IPS-18a (cell line): ENCODE measurements at regions not wholly inside any gene's neighbourhood (a gene's known extent, or its start where the extent isn't known, plus 50 kb on each side); places are given as distances from the start of the nearest gene placed in this dataset.

Experiments used
- H3K27ac ChIP-seq: one replicate; pipeline ENCODE4 v1.5.1; 2013; ENCODE audit warnings: low read length
- H3K27me3 ChIP-seq: one replicate; pipeline ENCODE4 v1.6.1; 2013; ENCODE audit warnings: mild to moderate bottlenecking, low read length; ENCODE audit not compliant: control insufficient read depth, insufficient read depth
- H3K36me3 ChIP-seq: one replicate; pipeline ENCODE4 v1.6.1; 2013; ENCODE audit warnings: low read depth, low read length; ENCODE audit not compliant: control insufficient read depth
- H3K4me1 ChIP-seq: one replicate; pipeline ENCODE4 v1.6.1; 2013; ENCODE audit warnings: low read depth, low read length; ENCODE audit not compliant: control insufficient read depth
- H3K4me3 ChIP-seq: one replicate; pipeline ENCODE4 v1.5.1; 2013; ENCODE audit warnings: low read length
- H3K9ac ChIP-seq: one replicate; pipeline ENCODE4 v1.6.1; 2013; ENCODE audit warnings: mild to moderate bottlenecking, low read length, moderate library complexity
- H3K9me3 ChIP-seq: one replicate; pipeline ENCODE4 v1.6.1; 2013; ENCODE audit warnings: low read depth, low read length; ENCODE audit not compliant: control insufficient read depth

DNA sequence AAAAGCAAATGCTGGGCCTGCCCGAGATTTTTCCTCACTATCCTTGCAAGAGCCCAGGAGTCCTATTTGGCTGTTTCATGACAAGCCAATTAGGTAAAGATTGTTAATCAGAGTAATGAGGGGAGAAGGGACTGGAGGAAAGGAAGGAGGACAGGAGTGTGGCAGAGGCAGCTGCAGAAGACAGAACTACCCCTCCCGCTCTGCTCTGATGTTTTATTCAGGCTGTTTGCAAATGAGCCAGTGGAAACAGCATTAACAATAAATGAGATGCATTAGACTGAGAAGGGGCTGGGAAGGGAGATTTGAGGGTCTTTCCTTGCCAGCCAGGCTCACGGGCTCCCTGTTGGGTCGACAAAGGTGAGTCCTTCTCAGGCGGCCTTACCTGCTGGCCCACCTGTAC, 421.0 kb upstream of the CCDC196 start:
- Histone ChIP-seq H3K9me3 (no peaks in the 10 kb centered on the region), H3K4me3 (no peak overlapping the region), H3K36me3 (no peaks in the 10 kb centered on the region), H3K27me3 (no peaks in the 10 kb centered on the region), H3K27ac (no peak overlapping the region), H3K4me1 (peaks cover 13% of the 10 kb centered on the region), H3K9ac (no peak overlapping the region)

DNA sequence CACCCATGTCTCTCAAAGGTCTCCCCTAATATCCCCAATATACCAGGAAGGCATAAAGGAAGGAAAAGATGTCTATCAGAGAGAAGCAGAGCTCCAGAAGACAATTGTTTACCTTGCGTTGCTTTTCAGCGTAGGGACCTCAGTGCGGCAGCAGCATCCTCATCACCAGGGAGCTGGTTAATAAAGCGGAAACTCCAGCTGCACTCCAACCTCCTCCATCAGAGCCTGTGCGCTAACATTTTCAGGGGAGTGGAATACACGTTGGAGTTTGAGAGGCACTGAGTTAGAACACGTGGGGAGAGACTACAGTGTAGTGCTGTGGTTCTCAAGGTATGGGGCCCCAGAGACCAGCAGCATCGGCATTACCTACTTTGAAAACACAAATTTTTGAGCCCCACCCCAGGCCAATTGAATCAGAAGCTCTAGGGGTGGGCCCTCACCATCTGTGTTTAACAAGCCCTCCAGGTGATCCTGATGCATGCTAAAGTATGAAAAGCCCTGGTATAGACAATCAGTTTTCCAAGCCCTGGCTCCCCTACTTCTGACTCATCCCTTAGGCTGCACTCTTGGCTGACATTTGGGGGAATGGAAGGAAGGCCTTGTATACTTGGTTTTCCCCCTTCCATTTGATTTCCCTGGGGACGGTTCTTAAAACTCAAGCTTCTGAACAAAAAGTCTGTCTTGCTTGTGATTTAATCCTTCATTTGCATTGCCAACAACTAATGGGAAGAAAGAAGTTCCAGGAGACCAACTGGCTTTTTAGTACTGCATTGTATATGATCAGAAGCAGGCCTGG, 419.0 kb upstream of the CCDC196 start:
- no peaks in the 10 kb centered on the region for H3K36me3 ChIP-seq
- H3K9me3 ChIP-seq, result no peaks in the 10 kb centered on the region
- H3K9ac ChIP-seq, result no peak overlapping the region
- H3K27ac ChIP-seq, result no peak overlapping the region
- peaks cover 13% of the 10 kb centered on the region for H3K4me1 ChIP-seq
- H3K27me3 ChIP-seq, result no peaks in the 10 kb centered on the region
- no peak overlapping the region for H3K4me3 ChIP-seq

DNA sequence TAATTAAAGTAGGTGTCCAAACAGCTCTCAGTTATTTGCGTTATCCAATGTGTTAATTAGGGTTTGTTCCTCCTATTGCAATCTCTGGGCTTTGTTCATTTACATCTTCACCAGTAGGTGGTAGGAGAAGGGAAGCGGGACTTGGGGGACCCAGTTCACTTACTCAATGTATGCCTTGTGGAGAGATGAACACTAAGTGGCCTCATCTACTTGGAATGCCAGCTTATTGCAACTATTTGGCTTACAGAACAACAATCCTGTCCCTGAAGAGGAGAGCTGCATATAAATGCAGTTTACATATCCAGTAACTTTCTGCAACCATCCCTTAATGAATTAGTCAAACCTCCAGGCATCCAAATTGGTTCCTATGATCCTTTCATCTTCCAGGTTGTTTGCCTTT, 417.1 kb upstream of the CCDC196 start:
- H3K9me3 ChIP-seq, result no peaks in the 10 kb centered on the region
- no peaks in the 10 kb centered on the region for H3K27me3 ChIP-seq
- no peaks in the 10 kb centered on the region for H3K36me3 ChIP-seq
- H3K27ac ChIP-seq, result no peak overlapping the region
- no peak overlapping the region for H3K4me3 ChIP-seq
- peaks cover 13% of the 10 kb centered on the region for H3K4me1 ChIP-seq
- no peak overlapping the region for H3K9ac ChIP-seq

DNA sequence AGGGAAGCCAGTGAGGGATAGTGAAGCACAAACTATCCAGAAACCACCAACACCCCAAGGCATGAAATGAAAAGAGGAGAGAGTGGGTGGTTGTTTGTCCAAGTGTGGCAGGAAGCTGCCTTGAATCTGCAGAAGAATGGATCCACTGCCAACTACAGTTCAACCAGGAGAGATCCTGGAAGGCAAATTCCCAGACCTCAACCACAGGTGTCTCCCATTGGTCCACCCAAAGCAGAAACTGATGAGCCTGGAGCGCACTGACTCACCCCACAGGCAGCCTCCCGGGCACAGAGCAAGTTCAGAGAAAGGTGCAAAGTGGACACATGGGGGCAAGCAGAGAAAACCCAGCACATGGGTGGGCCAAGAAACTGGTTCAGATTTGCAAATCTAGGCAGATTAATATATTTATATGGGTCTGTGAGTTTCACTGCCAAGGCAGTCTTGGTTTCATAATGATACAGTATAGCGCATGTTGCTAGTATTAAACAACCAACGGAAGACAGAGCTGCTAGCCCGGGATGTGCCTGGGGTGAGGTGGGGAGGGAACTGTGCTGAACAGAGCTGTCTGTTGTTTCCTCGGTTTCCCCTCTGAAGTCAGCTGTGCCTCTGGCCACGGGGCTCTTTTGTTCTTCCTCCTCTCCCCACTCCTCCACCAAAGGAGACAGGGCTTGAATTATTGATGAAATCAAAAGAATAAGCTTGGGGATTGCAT, 416.2 kb upstream of the CCDC196 start:
- Histone ChIP-seq H3K9ac (no peak overlapping the region), H3K27me3 (no peaks in the 10 kb centered on the region), H3K36me3 (no peaks in the 10 kb centered on the region), H3K4me1 (peaks cover 10% of the 10 kb centered on the region), H3K4me3 (no peak overlapping the region), H3K9me3 (no peaks in the 10 kb centered on the region), H3K27ac (no peak overlapping the region)

DNA sequence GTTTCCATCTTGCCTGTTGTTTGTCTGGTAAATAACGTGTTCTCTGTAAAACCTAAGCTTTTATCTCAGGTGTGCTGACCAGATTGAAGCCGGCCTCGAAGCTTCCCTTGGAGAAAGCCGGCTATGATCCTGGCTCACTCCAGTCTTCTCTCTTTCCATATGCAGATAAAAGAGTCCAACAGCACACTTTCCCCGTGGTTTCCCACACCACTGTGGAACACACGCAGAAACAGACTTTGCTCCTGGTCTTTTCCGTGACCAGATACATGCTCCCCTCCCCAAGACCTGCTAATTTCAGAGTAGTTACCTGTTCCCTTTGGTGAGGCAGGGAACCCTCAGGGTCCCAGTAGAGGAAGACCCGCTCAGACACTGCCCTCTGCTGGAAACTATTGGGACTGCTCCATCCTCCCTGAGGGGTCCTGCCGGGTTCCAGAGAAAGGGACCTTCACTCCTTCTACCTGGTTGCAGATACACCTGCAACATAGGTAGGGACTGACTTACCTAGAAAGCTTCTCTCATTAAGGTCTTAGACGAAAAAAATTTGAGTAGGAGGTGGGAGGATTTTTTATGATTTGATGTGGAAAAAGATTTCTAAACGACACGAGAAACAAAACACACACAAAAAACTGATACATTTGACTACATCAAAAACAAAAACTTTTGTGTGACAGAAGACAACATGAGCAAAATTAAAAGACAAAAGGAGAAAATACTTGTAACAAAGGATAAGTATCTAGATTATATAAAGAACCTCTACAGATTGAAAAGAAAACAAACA, 415.4 kb upstream of the CCDC196 start:
- Histone ChIP-seq H3K36me3 (no peaks in the 10 kb centered on the region), H3K27me3 (no peaks in the 10 kb centered on the region), H3K4me3 (no peak overlapping the region), H3K9ac (no peak overlapping the region), H3K4me1 (peaks cover 6% of the 10 kb centered on the region), H3K9me3 (no peaks in the 10 kb centered on the region), H3K27ac (no peak overlapping the region)

DNA sequence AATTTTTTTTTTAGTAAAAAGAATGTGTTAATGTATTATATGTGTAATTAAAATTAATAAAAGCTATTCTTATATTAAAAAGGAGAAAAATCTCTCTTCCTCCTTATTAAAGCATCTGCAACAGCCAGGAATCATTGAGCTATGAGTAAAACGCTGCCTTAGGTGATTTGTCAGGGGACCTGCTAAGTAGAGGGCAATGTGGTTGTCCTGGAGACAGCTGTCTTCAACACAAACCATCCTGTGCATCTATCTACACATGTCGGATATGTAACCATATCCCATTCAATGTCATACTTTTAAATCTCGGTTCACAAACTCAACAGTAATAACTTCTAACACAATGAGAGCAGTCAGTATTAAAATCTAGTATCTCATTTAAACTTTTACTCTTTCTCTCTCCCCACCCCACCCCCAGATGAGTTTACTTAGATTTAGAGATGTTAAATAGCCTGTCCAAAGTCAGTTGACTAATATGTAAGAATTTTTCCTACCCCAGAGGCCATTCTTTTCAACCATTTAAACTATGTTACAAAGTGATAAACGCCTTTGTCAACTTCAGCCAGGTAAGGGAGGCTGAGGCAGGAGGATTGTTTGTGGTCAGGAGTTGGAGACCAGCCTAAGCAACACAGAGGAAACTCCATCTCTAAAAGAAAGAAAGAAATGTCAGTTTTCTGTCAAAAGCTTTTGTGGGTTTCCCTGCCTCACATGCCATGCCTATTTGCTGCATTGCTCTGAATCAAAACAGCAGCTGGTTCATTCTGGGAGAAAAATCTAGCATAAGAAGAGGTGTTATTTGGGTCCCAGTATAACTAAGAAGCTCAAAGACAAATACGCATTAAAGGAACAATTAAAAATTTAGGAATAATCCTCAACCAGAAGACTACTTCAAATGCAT, 413.7 kb upstream of the CCDC196 start:
- Histone ChIP-seq H3K4me3 (no peak overlapping the region), H3K36me3 (no peaks in the 10 kb centered on the region), H3K27me3 (no peaks in the 10 kb centered on the region), H3K9ac (no peak overlapping the region), H3K27ac (no peak overlapping the region), H3K4me1 (peaks cover 2% of the 10 kb centered on the region), H3K9me3 (no peaks in the 10 kb centered on the region)

DNA sequence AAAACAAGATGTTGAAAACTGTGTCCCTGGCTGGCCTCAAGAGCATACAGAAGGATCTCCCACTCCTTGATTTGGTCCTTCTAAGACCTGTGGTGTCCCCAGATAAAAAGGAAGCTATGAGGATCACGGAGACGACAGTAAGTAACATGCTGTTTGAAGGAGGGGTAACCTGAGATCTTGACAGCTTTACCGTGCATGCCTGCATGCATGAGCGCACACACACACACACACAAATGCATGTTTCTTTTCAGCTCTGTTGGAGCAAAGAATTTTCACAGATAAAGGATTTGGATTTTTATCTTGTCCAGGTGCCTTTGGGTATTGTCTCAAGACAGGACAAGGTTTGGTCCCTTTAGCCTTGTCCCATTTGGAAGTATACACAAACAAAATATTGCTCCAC, 411.6 kb upstream of the CCDC196 start:
- Histone ChIP-seq H3K36me3 (no peaks in the 10 kb centered on the region), H3K4me3 (no peak overlapping the region), H3K27me3 (no peaks in the 10 kb centered on the region), H3K27ac (no peak overlapping the region), H3K4me1 (no peaks in the 10 kb centered on the region), H3K9ac (no peak overlapping the region), H3K9me3 (no peaks in the 10 kb centered on the region)

DNA sequence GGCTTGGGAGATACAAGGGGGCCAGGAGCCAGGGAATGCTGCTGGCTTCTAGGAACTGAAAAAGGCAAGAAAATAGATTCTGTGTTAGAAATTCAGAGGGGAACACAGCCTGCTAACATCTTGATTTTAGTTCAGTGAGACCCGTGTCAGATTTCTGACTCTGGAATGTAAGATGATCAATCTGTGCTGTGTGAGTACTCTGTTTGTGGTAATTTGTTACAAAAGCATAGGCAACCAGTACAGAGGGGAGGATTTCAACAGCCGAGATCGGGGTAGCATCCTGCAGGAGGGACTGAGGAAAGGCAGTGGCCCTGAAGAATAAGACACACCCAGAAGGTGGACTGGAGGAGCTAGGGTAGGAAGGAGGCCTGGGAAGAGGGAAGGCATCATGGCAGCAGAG, 410.0 kb upstream of the CCDC196 start:
- Histone ChIP-seq H3K36me3 (no peaks in the 10 kb centered on the region), H3K4me1 (no peaks in the 10 kb centered on the region), H3K4me3 (no peak overlapping the region), H3K27ac (no peak overlapping the region), H3K9ac (no peak overlapping the region), H3K9me3 (no peaks in the 10 kb centered on the region), H3K27me3 (no peaks in the 10 kb centered on the region)

DNA sequence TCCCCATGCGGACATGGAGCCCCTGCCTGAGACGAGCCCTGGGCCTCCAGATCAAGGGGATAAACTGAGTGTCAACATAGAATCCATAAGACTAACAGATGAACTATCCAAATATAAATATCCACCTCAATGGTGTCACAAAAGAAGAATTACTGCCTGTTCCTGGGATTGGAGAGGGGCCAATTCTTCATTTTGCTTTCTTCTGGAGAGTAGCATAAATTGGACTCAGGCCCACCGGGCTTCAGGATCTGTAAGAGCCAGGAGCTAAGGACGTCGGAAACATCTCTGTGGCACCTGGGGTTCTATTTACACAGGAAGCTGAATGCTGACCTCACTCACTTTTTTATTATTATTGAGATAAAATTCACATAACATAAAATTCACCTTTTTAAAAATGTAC, 408.2 kb upstream of the CCDC196 start:
- Histone ChIP-seq H3K27ac (no peak overlapping the region), H3K4me3 (no peak overlapping the region), H3K36me3 (no peaks in the 10 kb centered on the region)

DNA sequence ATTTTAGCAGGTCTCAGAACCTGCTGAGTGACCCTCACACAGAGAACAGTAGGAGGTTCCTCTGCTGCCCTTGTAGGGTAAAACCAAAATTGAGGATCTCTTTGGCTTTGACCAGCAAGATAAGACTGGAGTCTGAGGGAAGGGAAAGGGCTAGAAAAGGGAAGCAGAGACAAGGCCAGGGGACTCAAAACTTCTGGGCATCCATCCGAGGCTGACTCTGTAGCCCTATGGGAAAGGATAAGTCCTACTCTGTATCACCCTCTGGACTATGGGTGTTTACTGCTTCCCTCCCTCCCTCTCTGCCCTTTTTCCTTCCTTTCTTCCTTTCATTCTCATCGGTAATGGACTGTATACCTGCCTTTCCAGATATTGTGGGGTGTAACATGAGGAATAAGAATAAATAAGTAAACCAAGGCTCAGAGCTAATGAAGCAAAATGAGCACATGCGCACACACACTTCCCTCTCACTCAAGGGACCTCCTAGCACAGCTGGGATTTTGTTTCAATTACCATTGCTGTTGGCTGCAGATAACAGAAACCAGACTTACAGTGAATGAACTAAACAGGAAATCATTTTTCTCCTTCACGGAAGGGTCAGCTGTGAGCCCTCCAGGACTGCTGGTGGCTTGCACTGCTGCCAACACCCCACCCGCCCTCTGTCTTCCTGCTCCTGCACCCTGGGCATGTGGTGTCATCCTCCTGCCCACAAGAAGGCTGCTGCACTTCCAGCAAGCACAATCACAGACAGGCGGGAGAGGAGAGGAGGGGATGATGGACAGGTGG, 404.4 kb upstream of the CCDC196 start:
- no peaks in the 10 kb centered on the region for H3K36me3 ChIP-seq
- no peaks in the 10 kb centered on the region for H3K27me3 ChIP-seq
- H3K4me3 ChIP-seq, result no peak overlapping the region
- no peak overlapping the region for H3K9ac ChIP-seq
- no peaks in the 10 kb centered on the region for H3K4me1 ChIP-seq
- H3K27ac ChIP-seq, result no peak overlapping the region
- H3K9me3 ChIP-seq, result no peaks in the 10 kb centered on the region

More for the DNA sequence above, 408.2 kb upstream of the CCDC196 start:
- Histone ChIP-seq H3K27me3 (no peaks in the 10 kb centered on the region), H3K9ac (no peak overlapping the region), H3K4me1 (no peaks in the 10 kb centered on the region), H3K9me3 (no peaks in the 10 kb centered on the region)
